PFSK-1 (cell line): ENCODE measurements at regions not wholly inside any gene's neighbourhood (a gene's known extent, or its start where the extent isn't known, plus 50 kb on each side); places are given as distances from the start of the nearest gene placed in this dataset.

Experiments
- FOXP2 ChIP-seq: optimal IDR thresholded peaks from 2 replicates; pipeline ENCODE3; 2011; ENCODE audit warnings: borderline replicate concordance, control low read depth, inconsistent platforms; ENCODE audit not compliant: insufficient read depth; ENCODE audit errors: extremely low read length, extremely low read depth
- POLR2AphosphoS5 ChIP-seq: IDR thresholded peaks from 2 replicates; pipeline ENCODE4 v1.6.1; 2012; ENCODE audit warnings: low read depth, mild to moderate bottlenecking, control low read depth, low read length, moderate library complexity
- SIN3A ChIP-seq: IDR thresholded peaks from 2 replicates; pipeline ENCODE4 v1.6.1; 2012; ENCODE audit warnings: mild to moderate bottlenecking, low read length, moderate library complexity, borderline replicate concordance; ENCODE audit not compliant: insufficient read depth
- TAF1 ChIP-seq: IDR thresholded peaks from 2 replicates; pipeline ENCODE4 v1.6.1; 2012; ENCODE audit warnings: low read length, control low read depth, borderline replicate concordance; ENCODE audit not compliant: insufficient read depth
- TF ChIP-seq, protein P1 (sequence below), 2 experiments: IDR thresholded peaks; 2 replicates each; pipeline versions ENCODE4 v1.6.1 to v1.8.0; 2011 to 2012; ENCODE audit warnings: low read depth in 2 of 2, low read length in 2 of 2, control low read depth in 1 of 2, inconsistent platforms in 1 of 2, mild to moderate bottlenecking in 1 of 2, moderate library complexity in 1 of 2; ENCODE audit not compliant: insufficient read depth in 1 of 2

- TF ChIP-seq, protein P1, sequence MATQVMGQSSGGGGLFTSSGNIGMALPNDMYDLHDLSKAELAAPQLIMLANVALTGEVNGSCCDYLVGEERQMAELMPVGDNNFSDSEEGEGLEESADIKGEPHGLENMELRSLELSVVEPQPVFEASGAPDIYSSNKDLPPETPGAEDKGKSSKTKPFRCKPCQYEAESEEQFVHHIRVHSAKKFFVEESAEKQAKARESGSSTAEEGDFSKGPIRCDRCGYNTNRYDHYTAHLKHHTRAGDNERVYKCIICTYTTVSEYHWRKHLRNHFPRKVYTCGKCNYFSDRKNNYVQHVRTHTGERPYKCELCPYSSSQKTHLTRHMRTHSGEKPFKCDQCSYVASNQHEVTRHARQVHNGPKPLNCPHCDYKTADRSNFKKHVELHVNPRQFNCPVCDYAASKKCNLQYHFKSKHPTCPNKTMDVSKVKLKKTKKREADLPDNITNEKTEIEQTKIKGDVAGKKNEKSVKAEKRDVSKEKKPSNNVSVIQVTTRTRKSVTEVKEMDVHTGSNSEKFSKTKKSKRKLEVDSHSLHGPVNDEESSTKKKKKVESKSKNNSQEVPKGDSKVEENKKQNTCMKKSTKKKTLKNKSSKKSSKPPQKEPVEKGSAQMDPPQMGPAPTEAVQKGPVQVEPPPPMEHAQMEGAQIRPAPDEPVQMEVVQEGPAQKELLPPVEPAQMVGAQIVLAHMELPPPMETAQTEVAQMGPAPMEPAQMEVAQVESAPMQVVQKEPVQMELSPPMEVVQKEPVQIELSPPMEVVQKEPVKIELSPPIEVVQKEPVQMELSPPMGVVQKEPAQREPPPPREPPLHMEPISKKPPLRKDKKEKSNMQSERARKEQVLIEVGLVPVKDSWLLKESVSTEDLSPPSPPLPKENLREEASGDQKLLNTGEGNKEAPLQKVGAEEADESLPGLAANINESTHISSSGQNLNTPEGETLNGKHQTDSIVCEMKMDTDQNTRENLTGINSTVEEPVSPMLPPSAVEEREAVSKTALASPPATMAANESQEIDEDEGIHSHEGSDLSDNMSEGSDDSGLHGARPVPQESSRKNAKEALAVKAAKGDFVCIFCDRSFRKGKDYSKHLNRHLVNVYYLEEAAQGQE (IDR thresholded peaks at IDR 0.05; ENCODE audit: insufficient read depth in 1 of 2, low read depth in 2 of 2, low read length in 2 of 2) = no peak
- TF ChIP-seq FOXP2 = no peak
- TF ChIP-seq POLR2AphosphoS5 = no peak
- no peak for TF ChIP-seq TAF1
- TF ChIP-seq SIN3A = no peak
Measured at GRCh38 chr13:90375851-90376250, 971.6 kb upstream of the MIR17HG start.

- TF ChIP-seq POLR2AphosphoS5 (no peak), FOXP2 (no peak), TAF1 (no peak), SIN3A (no peak)
- TF ChIP-seq, protein P1 (IDR thresholded peaks at IDR 0.05; ENCODE audit: insufficient read depth in 1 of 2, low read depth in 2 of 2, low read length in 2 of 2) = no peak
Measured at GRCh38 chr13:90382425-90382824, 965.1 kb upstream of the MIR17HG start.

DNA sequence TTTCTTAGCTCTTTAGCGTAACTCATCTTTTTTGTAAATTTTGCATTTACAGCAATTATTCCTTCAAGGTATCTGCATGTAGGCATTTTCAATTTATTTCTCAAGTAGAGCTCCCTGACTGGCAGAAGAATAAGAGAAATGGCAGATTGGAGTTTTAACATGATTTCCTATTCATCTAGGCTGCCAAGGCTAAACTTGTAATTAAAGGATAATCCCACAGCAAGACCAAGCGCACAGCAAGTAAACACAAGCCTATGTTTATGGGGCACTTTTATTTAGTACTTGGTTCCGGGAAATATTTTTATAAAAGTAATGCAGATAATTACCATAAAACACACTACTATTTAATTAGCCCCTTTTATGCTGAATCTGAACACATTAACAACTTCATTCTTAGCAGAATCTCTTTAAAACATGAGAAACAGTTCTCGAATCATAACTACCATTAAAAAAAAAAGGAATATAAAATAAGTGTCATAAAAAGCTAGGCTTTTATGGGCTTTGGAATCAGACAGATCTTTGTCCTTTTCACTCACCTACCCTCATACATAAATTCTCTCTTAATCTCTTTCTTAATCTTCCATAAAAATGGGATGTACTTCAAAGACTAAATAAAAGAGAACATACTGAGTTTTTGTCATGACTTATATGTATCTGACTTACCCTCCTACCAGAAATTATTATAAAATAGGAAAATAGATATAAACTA, 961.6 kb upstream of the MIR17HG start:
- TF ChIP-seq, protein P1 (IDR thresholded peaks at IDR 0.05; ENCODE audit: insufficient read depth in 1 of 2, low read depth in 2 of 2, low read length in 2 of 2) = no peak
- no peak for TF ChIP-seq POLR2AphosphoS5

DNA sequence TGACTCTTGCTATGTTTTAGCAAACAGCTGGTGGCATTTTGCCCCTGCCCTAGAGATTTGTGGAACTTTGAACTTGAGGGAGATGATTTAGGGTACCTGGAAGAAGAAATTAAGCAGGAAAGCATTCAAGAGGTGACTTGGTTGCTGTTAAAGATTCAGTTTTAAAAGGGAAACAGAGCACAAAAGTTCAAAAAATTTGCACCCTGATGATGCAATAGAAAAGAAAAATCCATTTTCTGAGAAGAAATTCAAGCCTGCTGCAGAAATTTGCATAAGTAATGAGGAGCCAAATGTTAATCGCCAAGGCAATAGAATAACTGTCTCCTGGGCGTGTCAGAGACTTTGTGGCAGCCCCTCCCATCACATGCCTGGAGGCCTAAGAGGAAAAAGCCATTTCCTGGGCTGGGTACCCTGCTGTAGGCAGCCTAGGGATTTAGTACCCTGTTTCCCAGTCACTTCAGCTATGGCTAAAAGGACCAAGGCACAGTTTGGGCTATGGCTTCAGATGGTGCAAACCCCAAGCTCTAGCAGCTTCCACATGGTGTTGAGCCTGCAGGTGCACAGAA, 958.5 kb upstream of the MIR17HG start:
- no peak for TF ChIP-seq FOXP2

- TF ChIP-seq TAF1 = no peak
- TF ChIP-seq, protein P1 (IDR thresholded peaks at IDR 0.05; ENCODE audit: insufficient read depth in 1 of 2, low read depth in 2 of 2, low read length in 2 of 2) = no peak
- TF ChIP-seq POLR2AphosphoS5 = no peak
- TF ChIP-seq FOXP2 = no peak
- no peak for TF ChIP-seq SIN3A
Measured at GRCh38 chr13:90389537-90389936, 958.0 kb upstream of the MIR17HG start.
